Esophagus muscularis mucosa (tissue), 4 donors: ENCODE measurements at regions not wholly inside any gene's neighbourhood (a gene's known extent, or its start where the extent isn't known, plus 50 kb on each side); places are given as distances from the start of the nearest gene placed in this dataset.
"Not testable (repeated sequence)": the region's sequence is repeated elsewhere in the genome, so short reads cannot be mapped to it uniquely, and the experiment has no call there.

Source experiments
- DNase-seq: peaks from one replicate; pipeline ENCODE4 v3.0.0-alpha.2; 2017; ENCODE audit errors: extremely low spot score
- H3K27ac ChIP-seq, 4 donors: fragments of 200-600 bp; sonication (generic); replicated peaks in 1 of 4; 1 replicate in 3 of 4; 2 replicates in 1 of 4; pipeline ENCODE4 v1.5.1; 2016 to 2019; ENCODE audit warnings: mild to moderate bottlenecking in 1 of 4
- H3K27me3 ChIP-seq, 4 donors: fragments of 200-600 bp; sonication (generic); one replicate each; pipeline versions ENCODE4 v1.5.1 to v1.6.0; 2016 to 2019
- H3K36me3 ChIP-seq, 4 donors: fragments of 200-600 bp; sonication (generic); one replicate each; pipeline ENCODE4 v1.5.1; 2016 to 2019
- H3K4me1 ChIP-seq, 4 donors: fragments of 200-600 bp; sonication (generic); one replicate each; pipeline ENCODE4 v1.5.1; 2016 to 2019
- H3K4me3 ChIP-seq, 4 donors: fragments of 200-600 bp; sonication (generic); 1 replicate in 2 of 4; 2 replicates in 2 of 4; pipeline ENCODE4 v1.5.1; 2016 to 2019; ENCODE audit warnings: mild to moderate bottlenecking in 4 of 4, moderate library complexity in 1 of 4
- H3K9me3 ChIP-seq, 4 donors: fragments of 200-600 bp; sonication (generic); 1 replicate in 3 of 4; 2 replicates in 1 of 4; pipeline ENCODE4 v1.5.1; 2016 to 2019
- CTCF ChIP-seq, 3 experiments: fragments of 200-600 bp in 2 of 3; fragments of 450-650 bp in 1 of 3; sonication (generic) in 2 of 3; IDR thresholded peaks; one replicate each; pipeline ENCODE4 v1.5.1; 2017 to 2019; ENCODE audit warnings: antibody characterized with exemption in 3 of 3, mild to moderate bottlenecking in 2 of 3, moderate library complexity in 1 of 3
- EP300 ChIP-seq: sonication (generic); formaldehyde crosslinking; IDR thresholded peaks from one replicate; pipeline ENCODE4 v1.6.1; 2017; ENCODE audit warnings: antibody characterized with exemption
- POLR2A ChIP-seq: fragments of 450-650 bp; IDR thresholded peaks from one replicate; pipeline ENCODE4 v1.6.1; 2017; ENCODE audit warnings: antibody characterized with exemption, moderate library complexity, mild to moderate bottlenecking, low read depth
- POLR2AphosphoS5 ChIP-seq, 2 donors: sonication (generic); formaldehyde crosslinking; IDR thresholded peaks; one replicate each; pipeline ENCODE4 v1.6.1; 2017; ENCODE audit warnings: antibody characterized with exemption in 2 of 2
- WGBS: methylation state at CpG from one replicate; pipeline ENCODE4 v1.1.5; 2018; 5-methylcytosine and 5-hydroxymethylcytosine counted together
- intact Hi-C: fragments of 100-400 bp; cut with DNase I; formaldehyde crosslinking; loops from one replicate; pipeline ENCODE4 v1.15.1; 2023

DNA sequence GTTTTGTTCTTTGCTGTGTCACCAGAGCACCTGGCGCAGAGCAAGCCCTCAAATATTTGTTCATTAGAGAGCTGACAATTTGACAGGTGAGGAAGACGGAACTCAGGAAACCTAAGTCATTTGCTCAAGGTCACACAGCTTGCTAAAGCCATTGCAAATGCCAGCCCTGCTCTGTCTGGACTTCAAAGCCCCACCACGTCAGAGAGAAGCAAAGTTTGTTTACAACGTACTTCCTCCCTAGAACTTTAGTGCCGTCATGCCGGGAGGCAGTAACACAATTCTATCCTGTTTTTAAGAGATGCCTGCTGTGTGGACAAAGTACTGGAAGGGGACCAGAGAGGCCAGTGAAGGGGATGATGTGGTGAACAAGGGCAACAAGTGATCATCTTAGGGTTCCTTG, 216.6 kb upstream of the PRICKLE2 start:
- DNase-seq, result no peak
- TF ChIP-seq EP300 (no peak), CTCF (IDR thresholded peaks at IDR 0.05) (no peak), POLR2AphosphoS5 (IDR thresholded peaks at IDR 0.05) (no peak), POLR2A (no peak)
- H3K27me3 ChIP-seq, result peaks cover 0 to 45% (median 17%) of the 10 kb centered on the region in 4 donors
- intact Hi-C loops, result no loop called here
- H3K9me3 ChIP-seq, result no peaks in the 10 kb centered on the region
- H3K36me3 ChIP-seq, result no peaks in the 10 kb centered on the region
- no peak overlapping the region for H3K27ac ChIP-seq
- H3K4me1 ChIP-seq, result peaks cover 10 to 50% (median 43%) of the 10 kb centered on the region in 4 donors
- 64% methylated on average over 6 of the region's 6 CpGs for WGBS
- H3K4me3 ChIP-seq, result no peak overlapping the region

DNA sequence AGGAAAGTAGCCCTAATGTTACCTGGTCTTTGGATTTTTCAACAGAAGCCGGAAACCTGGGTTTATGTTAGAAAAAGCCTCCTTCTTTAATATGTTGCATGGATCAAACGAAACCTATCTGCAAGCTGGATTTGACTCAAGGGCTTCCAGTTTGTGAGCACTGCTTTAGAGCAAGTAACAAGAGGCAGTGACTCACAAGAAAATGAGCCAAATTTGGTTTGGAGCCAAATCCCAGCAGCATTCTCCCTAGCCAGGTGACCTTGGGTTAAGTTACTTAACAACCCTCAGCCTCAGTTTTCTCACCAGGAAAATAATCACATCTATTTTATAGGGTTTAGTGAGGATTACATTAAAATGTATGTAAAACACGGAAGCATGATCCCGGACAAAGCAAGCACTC, 215.2 kb upstream of the PRICKLE2 start:
- WGBS, result 75% methylated on average over 4 of the region's 4 CpGs
- no peak for DNase-seq
- intact Hi-C loops, result no loop called here
- H3K9me3 ChIP-seq, result no peaks in the 10 kb centered on the region
- no peak overlapping the region for H3K27ac ChIP-seq
- H3K4me1 ChIP-seq, result peaks cover 10 to 48% (median 42%) of the 10 kb centered on the region in 4 donors
- peaks cover 0 to 41% (median 16%) of the 10 kb centered on the region in 4 donors for H3K27me3 ChIP-seq
- no peak overlapping the region for H3K4me3 ChIP-seq
- TF ChIP-seq POLR2A, result no peak
- no peak for TF ChIP-seq EP300
- TF ChIP-seq POLR2AphosphoS5 (IDR thresholded peaks at IDR 0.05), result no peak
- TF ChIP-seq CTCF (IDR thresholded peaks at IDR 0.05), result no peak
- no peaks in the 10 kb centered on the region for H3K36me3 ChIP-seq

GRCh38 chr3:64438812-64439211, 213.5 kb upstream of the PRICKLE2 start:
- Histone ChIP-seq H3K4me3 (no peak overlapping the region), H3K27me3 (peaks cover 0 to 24% (median 5%) of the 10 kb centered on the region in 4 donors), H3K9me3 (no peaks in the 10 kb centered on the region), H3K27ac (no peak overlapping the region), H3K36me3 (no peaks in the 10 kb centered on the region), H3K4me1 (peaks cover 0 to 31% (median 25%) of the 10 kb centered on the region in 4 donors)
- 36% methylated on average over 7 of the region's 7 CpGs for WGBS
- intact Hi-C loops, result no loop called here
- TF ChIP-seq CTCF (IDR thresholded peaks at IDR 0.05) (no peak), POLR2A (no peak), POLR2AphosphoS5 (IDR thresholded peaks at IDR 0.05) (no peak), EP300 (no peak)
- DNase-seq, result no peak

GRCh38 chr3:64438066-64438465, 212.8 kb upstream of the PRICKLE2 start:
- no peak overlapping the region for H3K4me3 ChIP-seq
- H3K9me3 ChIP-seq, result no peaks in the 10 kb centered on the region
- peaks cover 0 to 25% (median 18%) of the 10 kb centered on the region in 4 donors for H3K4me1 ChIP-seq
- H3K27ac ChIP-seq, result no peak overlapping the region
- no peak for DNase-seq
- H3K36me3 ChIP-seq, result no peaks in the 10 kb centered on the region
- TF ChIP-seq POLR2A (no peak), POLR2AphosphoS5 (IDR thresholded peaks at IDR 0.05) (no peak), CTCF (IDR thresholded peaks at IDR 0.05) (no peak), EP300 (no peak)
- 32% methylated on average over 1 of the region's 1 CpG for WGBS
- H3K27me3 ChIP-seq, result peaks cover 0 to 17% (median 2%) of the 10 kb centered on the region in 4 donors
- intact Hi-C loops, result no loop called here

DNA sequence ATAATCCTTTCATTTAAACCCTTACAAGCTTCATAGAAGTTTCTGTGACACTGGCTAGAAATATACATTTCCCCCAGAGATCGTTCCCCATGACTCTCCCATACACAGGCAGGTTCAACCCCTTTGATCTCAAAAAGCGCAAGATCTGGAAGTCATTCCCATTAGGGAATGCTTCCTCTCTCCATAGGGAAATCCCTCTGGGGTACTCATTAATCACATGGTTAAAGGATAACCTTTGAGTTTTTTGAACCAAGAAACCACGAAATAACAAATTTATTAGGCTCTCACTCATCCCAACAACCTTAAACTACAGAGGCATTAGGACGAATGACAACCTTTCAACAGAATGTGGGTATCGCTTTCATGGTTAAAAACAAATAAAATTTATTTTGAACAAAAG, 211.9 kb upstream of the PRICKLE2 start:
- H3K36me3 ChIP-seq, result no peaks in the 10 kb centered on the region
- WGBS, result 85% methylated on average over 5 of the region's 5 CpGs
- no peak for DNase-seq
- intact Hi-C loops, result no loop called here
- TF ChIP-seq CTCF (IDR thresholded peaks at IDR 0.05), result no peak
- no peak for TF ChIP-seq EP300
- no peak for TF ChIP-seq POLR2A
- no peak for TF ChIP-seq POLR2AphosphoS5 (IDR thresholded peaks at IDR 0.05)
- peaks cover 0 to 8% (median 0%) of the 10 kb centered on the region in 4 donors for H3K27me3 ChIP-seq
- H3K9me3 ChIP-seq, result no peaks in the 10 kb centered on the region
- H3K4me1 ChIP-seq, result peaks cover 0 to 22% (median 15%) of the 10 kb centered on the region in 4 donors
- no peak overlapping the region for H3K27ac ChIP-seq
- no peak overlapping the region for H3K4me3 ChIP-seq

DNA sequence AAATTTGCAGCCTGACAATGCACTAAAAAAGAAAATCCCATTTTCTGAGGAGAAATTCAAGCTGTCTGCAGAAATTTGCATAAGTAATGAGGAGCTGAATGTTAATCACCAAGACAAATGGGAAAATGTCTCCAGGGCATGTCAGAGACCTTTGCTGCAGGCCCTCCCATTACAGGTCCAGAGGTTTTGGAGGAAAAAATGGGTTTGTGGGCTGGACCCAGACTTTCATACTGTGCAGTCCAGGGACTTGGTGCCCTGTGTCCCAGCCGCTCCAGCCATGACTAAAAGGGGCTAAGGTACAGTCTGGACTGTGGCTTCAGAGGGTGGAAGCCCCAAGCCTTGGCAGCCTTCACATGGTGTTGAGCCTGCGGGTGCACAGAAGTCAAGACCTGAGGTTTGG, 209.8 kb upstream of the PRICKLE2 start:
- DNase-seq, intact Hi-C loops, H3K27ac ChIP-seq, H3K4me3 ChIP-seq, H3K9me3 ChIP-seq, H3K36me3 ChIP-seq, H3K27me3 ChIP-seq: not testable (repeated sequence)
- H3K4me1 ChIP-seq, result peaks cover 0 to 12% (median 7%) of the 10 kb centered on the region in 4 donors
- WGBS, result 100% methylated on average over 1 of the region's 2 CpGs
